ENCODE measurements at regions not wholly inside any gene's neighbourhood (a gene's known extent, or its start where the extent isn't known, plus 50 kb on each side); places are given as distances from the start of the nearest gene placed in this dataset.

- WGBS, 2 donors: 83 to 93% methylated on average over 2 of the region's 2 CpGs
- TF ChIP-seq CTCF (IDR thresholded peaks at IDR 0.05; ENCODE audit: control extremely low read depth, extremely low read depth): no peak
- Histone ChIP-seq H3K9ac (ENCODE audit: insufficient read depth in 1 of 2, low read length in 2 of 2) (no peak overlapping the region), H3K36me3 (ENCODE audit: control insufficient read depth in 4 of 4, insufficient read depth in 4 of 4, low read length in 4 of 4) (no peaks in the 10 kb centered on the region), H3K27me3 (ENCODE audit: control insufficient read depth in 3 of 3, insufficient read depth in 3 of 3, low read length in 2 of 3) (no peaks in the 10 kb centered on the region), H3K9me3 (ENCODE audit: control insufficient read depth in 4 of 4, insufficient read depth in 3 of 4, low read length in 3 of 4) (no peaks in the 10 kb centered on the region), H3K27ac (ENCODE audit: low read depth in 1 of 2, low read length in 1 of 2) (no peak overlapping the region), H3K4me3 (no peak overlapping the region), H3K4me1 (ENCODE audit: control insufficient read depth in 5 of 5, insufficient read depth in 5 of 5, low read length in 5 of 5) (peaks cover 0 to 4% (median 0%) of the 10 kb centered on the region in 5 donors)
- ATAC-seq (ENCODE audit: insufficient read depth, low FRiP score): no peak
- DNase-seq: no peak
Observed at GRCh38 chr12:13343375-13343774, 146.8 kb downstream of the EMP1 start.

GRCh38 chr12:13342971-13343370, 146.4 kb downstream of the EMP1 start:
- H3K4me1 ChIP-seq (ENCODE audit: control insufficient read depth in 5 of 5, insufficient read depth in 5 of 5, low read length in 5 of 5): peaks cover 0 to 4% (median 0%) of the 10 kb centered on the region in 5 donors
- ATAC-seq (ENCODE audit: insufficient read depth, low FRiP score) (no peak), DNase-seq (no peak)
- H3K36me3 ChIP-seq (ENCODE audit: control insufficient read depth in 4 of 4, insufficient read depth in 4 of 4, low read length in 4 of 4): no peaks in the 10 kb centered on the region
- no peak for TF ChIP-seq CTCF (IDR thresholded peaks at IDR 0.05; ENCODE audit: control extremely low read depth, extremely low read depth)
- no peak overlapping the region for H3K27ac ChIP-seq (ENCODE audit: low read depth in 1 of 2, low read length in 1 of 2)
- no peaks in the 10 kb centered on the region for H3K9me3 ChIP-seq (ENCODE audit: control insufficient read depth in 4 of 4, insufficient read depth in 3 of 4, low read length in 3 of 4)
- whole genome bisulfite sequencing, 2 donors: 82 to 88% methylated on average over 3 of the region's 3 CpGs
- H3K27me3 ChIP-seq (ENCODE audit: control insufficient read depth in 3 of 3, insufficient read depth in 3 of 3, low read length in 2 of 3): no peaks in the 10 kb centered on the region
- no peak overlapping the region for H3K9ac ChIP-seq (ENCODE audit: insufficient read depth in 1 of 2, low read length in 2 of 2)
- no peak overlapping the region for H3K4me3 ChIP-seq

- Histone ChIP-seq H3K27me3 (ENCODE audit: control insufficient read depth in 3 of 3, insufficient read depth in 3 of 3, low read length in 2 of 3) (no peaks in the 10 kb centered on the region), H3K4me1 (ENCODE audit: control insufficient read depth in 5 of 5, insufficient read depth in 5 of 5, low read length in 5 of 5) (peaks cover 0 to 2% (median 0%) of the 10 kb centered on the region in 5 donors), H3K9me3 (ENCODE audit: control insufficient read depth in 4 of 4, insufficient read depth in 3 of 4, low read length in 3 of 4) (no peaks in the 10 kb centered on the region), H3K36me3 (ENCODE audit: control insufficient read depth in 4 of 4, insufficient read depth in 4 of 4, low read length in 4 of 4) (no peaks in the 10 kb centered on the region), H3K27ac (ENCODE audit: low read depth in 1 of 2, low read length in 1 of 2) (no peak overlapping the region), H3K9ac (ENCODE audit: insufficient read depth in 1 of 2, low read length in 2 of 2) (no peak overlapping the region), H3K4me3 (no peak overlapping the region)
- ATAC-seq (ENCODE audit: insufficient read depth, low FRiP score): no peak
- 81 to 85% methylated on average over 1 of the region's 1 CpG for WGBS, 2 donors
- DNase-seq: no peak
- no peak for TF ChIP-seq CTCF (IDR thresholded peaks at IDR 0.05; ENCODE audit: control extremely low read depth, extremely low read depth)
Observed at GRCh38 chr12:13340149-13340548, 143.6 kb downstream of the EMP1 start.

GRCh38 chr12:13339538-13339937, 143.0 kb downstream of the EMP1 start:
- H3K27me3 ChIP-seq (ENCODE audit: control insufficient read depth in 3 of 3, insufficient read depth in 3 of 3, low read length in 2 of 3): no peaks in the 10 kb centered on the region
- WGBS, 2 donors: 85% methylated on average over 1 of the region's 1 CpG
- DNase-seq (no peak), ATAC-seq (ENCODE audit: insufficient read depth, low FRiP score) (no peak)
- no peaks in the 10 kb centered on the region for H3K36me3 ChIP-seq (ENCODE audit: control insufficient read depth in 4 of 4, insufficient read depth in 4 of 4, low read length in 4 of 4)
- no peak overlapping the region for H3K9ac ChIP-seq (ENCODE audit: insufficient read depth in 1 of 2, low read length in 2 of 2)
- TF ChIP-seq CTCF (IDR thresholded peaks at IDR 0.05; ENCODE audit: control extremely low read depth, extremely low read depth): no peak
- H3K27ac ChIP-seq (ENCODE audit: low read depth in 1 of 2, low read length in 1 of 2): no peak overlapping the region
- H3K9me3 ChIP-seq (ENCODE audit: control insufficient read depth in 4 of 4, insufficient read depth in 3 of 4, low read length in 3 of 4): no peaks in the 10 kb centered on the region
- H3K4me1 ChIP-seq (ENCODE audit: control insufficient read depth in 5 of 5, insufficient read depth in 5 of 5, low read length in 5 of 5): peaks cover 0 to 2% (median 0%) of the 10 kb centered on the region in 5 donors
- no peak overlapping the region for H3K4me3 ChIP-seq
